NCI-H1048 (cell line): ENCODE measurements at regions not wholly inside any gene's neighbourhood (a gene's known extent, or its start where the extent isn't known, plus 50 kb on each side); places are given as distances from the start of the nearest gene placed in this dataset.
"Not testable (repeated sequence)": the region's sequence is repeated elsewhere in the genome, so short reads cannot be mapped to it uniquely, and the experiment has no call there.

ENCODE experiments used
- DNase-seq: peaks from one replicate; lab custom pipeline; 2025; lab: John Stamatoyannopoulos, UW

- DNase-seq: no peak
Measured at GRCh38 chr5:143533978-143534760, 130.7 kb upstream of the NR3C1 start.

GRCh38 chr5:143533475-143533874 is 130.0 kb upstream of the NR3C1 start:
- no peak for DNase-seq

GRCh38 chr5:143527808-143528207 is 124.3 kb upstream of the NR3C1 start:
- DNase-seq: no peak

- no peak for DNase-seq
Measured at GRCh38 chr5:143525176-143525575, 121.7 kb upstream of the NR3C1 start.

GRCh38 chr5:143524338-143524945 is 121.0 kb upstream of the NR3C1 start:
- DNase-seq: no peak

GRCh38 chr5:143521846-143522400 is 118.4 kb upstream of the NR3C1 start:
- no peak for DNase-seq

- DNase-seq: no peak
Measured at GRCh38 chr5:143521141-143521540, 117.7 kb upstream of the NR3C1 start.

- DNase-seq: not testable (repeated sequence)
Measured at GRCh38 chr5:143519215-143519614, 115.7 kb upstream of the NR3C1 start.

- not testable (repeated sequence) for DNase-seq
Measured at GRCh38 chr5:143517824-143518223, 114.3 kb upstream of the NR3C1 start.

- DNase-seq: no peak
Measured at GRCh38 chr5:143516249-143516648, 112.8 kb upstream of the NR3C1 start.

- DNase-seq: no peak
Measured at GRCh38 chr5:143515829-143516228, 112.3 kb upstream of the NR3C1 start.

- DNase-seq: no peak
Measured at GRCh38 chr5:143514616-143515335, 111.3 kb upstream of the NR3C1 start.

- no peak for DNase-seq
Measured at GRCh38 chr5:143513720-143514119, 110.2 kb upstream of the NR3C1 start.

- DNase-seq: no peak
Measured at GRCh38 chr5:143511736-143512135, 108.2 kb upstream of the NR3C1 start.

GRCh38 chr5:143509758-143510221 is 106.3 kb upstream of the NR3C1 start:
- DNase-seq: no peak

- no peak for DNase-seq
Measured at GRCh38 chr5:143506836-143507552, 103.5 kb upstream of the NR3C1 start.

GRCh38 chr5:143505934-143506333 is 102.4 kb upstream of the NR3C1 start:
- no peak for DNase-seq

- DNase-seq: no peak
Measured at GRCh38 chr5:143505354-143505753, 101.9 kb upstream of the NR3C1 start.

- no peak for DNase-seq
Measured at GRCh38 chr5:143501310-143502044, 98.0 kb upstream of the NR3C1 start.

GRCh38 chr5:143499480-143500114 is 96.1 kb upstream of the NR3C1 start:
- DNase-seq: no peak

- no peak for DNase-seq
Measured at GRCh38 chr5:143498821-143499220, 95.3 kb upstream of the NR3C1 start.
